Neuronal stem cell (in vitro differentiated cells): ENCODE measurements at regions not wholly inside any gene's neighbourhood (a gene's known extent, or its start where the extent isn't known, plus 50 kb on each side); places are given as distances from the start of the nearest gene placed in this dataset.

Experiments
- DNase-seq: peaks from one replicate; pipeline ENCODE4 v3.0.0-alpha.2; 2013; ENCODE audit warnings: low spot score
- H2AFZ ChIP-seq: one replicate; pipeline ENCODE4 v1.6.1; 2013; ENCODE audit warnings: mild to moderate bottlenecking, low read length, inconsistent platforms
- H2AK5ac ChIP-seq: 2 replicates; pipeline ENCODE4 v1.6.1; 2013; ENCODE audit warnings: low read depth, mild to moderate bottlenecking, inconsistent platforms, low read length, moderate library complexity, mixed read lengths
- H2BK120ac ChIP-seq: 2 replicates; pipeline ENCODE4 v1.6.1; 2013; ENCODE audit warnings: low read depth, mild to moderate bottlenecking, inconsistent platforms, low read length, moderate library complexity, mixed read lengths
- H2BK12ac ChIP-seq: one replicate; pipeline ENCODE4 v1.6.1; 2013; ENCODE audit warnings: low read length, inconsistent platforms
- H2BK15ac ChIP-seq: 2 replicates; pipeline ENCODE4 v1.6.1; 2013; ENCODE audit warnings: mild to moderate bottlenecking, low read length, inconsistent platforms, mixed read lengths
- H2BK5ac ChIP-seq: one replicate; pipeline ENCODE4 v1.6.1; 2013; ENCODE audit warnings: inconsistent platforms, mild to moderate bottlenecking, low read length, moderate library complexity
- H3K14ac ChIP-seq: one replicate; pipeline ENCODE4 v1.6.1; 2013; ENCODE audit warnings: low read length, inconsistent platforms
- H3K18ac ChIP-seq: 2 replicates; pipeline ENCODE4 v1.6.1; 2013; ENCODE audit warnings: low read length, inconsistent platforms
- H3K23ac ChIP-seq: 2 replicates; pipeline ENCODE4 v1.6.1; 2013; ENCODE audit warnings: low read depth, mild to moderate bottlenecking, mixed read lengths, low read length, inconsistent platforms; ENCODE audit not compliant: poor library complexity
- H3K27ac ChIP-seq: replicated peaks from 3 replicates; pipeline ENCODE4 v1.5.1; 2013; ENCODE audit warnings: low read length, inconsistent platforms
- H3K27me3 ChIP-seq, 3 experiments: 2 replicates each; pipeline ENCODE4 v1.6.1; 2013; ENCODE audit warnings: low read length in 3 of 3, mild to moderate bottlenecking in 2 of 3, inconsistent platforms in 1 of 3, low read depth in 1 of 3, mixed read lengths in 1 of 3, moderate library complexity in 1 of 3; ENCODE audit not compliant: control insufficient read depth in 3 of 3, insufficient read depth in 3 of 3
- H3K36me3 ChIP-seq, 2 donors: replicated peaks in 1 of 2; 2 replicates each; pipeline ENCODE4 v1.6.1; 2013; ENCODE audit warnings: low read length in 2 of 2; ENCODE audit not compliant: control insufficient read depth in 2 of 2, insufficient read depth in 2 of 2
- H3K4ac ChIP-seq: 2 replicates; pipeline ENCODE4 v1.6.1; 2013; ENCODE audit warnings: inconsistent platforms, mild to moderate bottlenecking, low read length, moderate library complexity
- H3K4me1 ChIP-seq, 2 donors: 1 replicate in 1 of 2; 2 replicates in 1 of 2; pipeline ENCODE4 v1.6.1; 2013; ENCODE audit warnings: low read length in 2 of 2, low read depth in 1 of 2; ENCODE audit not compliant: control insufficient read depth in 2 of 2, insufficient read depth in 1 of 2
- H3K4me2 ChIP-seq: one replicate; pipeline ENCODE4 v1.6.1; 2013; ENCODE audit warnings: mild to moderate bottlenecking, low read length, inconsistent platforms; ENCODE audit not compliant: insufficient read depth, poor library complexity, severe bottlenecking
- H3K4me3 ChIP-seq, 2 donors: 2 replicates each; pipeline ENCODE4 v1.5.1; 2013; ENCODE audit warnings: low read length in 2 of 2, mild to moderate bottlenecking in 2 of 2, inconsistent platforms in 1 of 2, moderate library complexity in 1 of 2
- H3K79me1 ChIP-seq: one replicate; pipeline ENCODE4 v1.6.1; 2013; ENCODE audit warnings: low read depth, mild to moderate bottlenecking, inconsistent platforms, low read length, moderate library complexity
- H3K9ac ChIP-seq: one replicate; pipeline ENCODE4 v1.6.1; 2013; ENCODE audit warnings: mild to moderate bottlenecking, low read depth, low read length, inconsistent platforms; ENCODE audit not compliant: poor library complexity
- H3K9me3 ChIP-seq, 2 donors: replicated peaks in 1 of 2; 2 replicates each; pipeline versions ENCODE3 to v1.6.1; 2013; ENCODE audit warnings: low read length in 2 of 2, mild to moderate bottlenecking in 2 of 2, inconsistent platforms in 1 of 2, low read depth in 1 of 2, mixed read lengths in 1 of 2, moderate library complexity in 1 of 2; ENCODE audit not compliant: control insufficient read depth in 2 of 2, insufficient read depth in 1 of 2
- H4K8ac ChIP-seq: one replicate; pipeline ENCODE4 v1.6.1; 2013; ENCODE audit warnings: low read depth, mild to moderate bottlenecking, inconsistent platforms, low read length, moderate library complexity
- H4K91ac ChIP-seq: one replicate; pipeline ENCODE4 v1.6.1; 2013; ENCODE audit warnings: low read length, low read depth, mild to moderate bottlenecking, inconsistent platforms; ENCODE audit not compliant: poor library complexity
- WGBS, 2 donors: extraction: QIAGEN DNeasy Blood & Tissue Kit; methylation state at CpG; one replicate each; pipeline ENCODE4 v1.1.7; 2013; ENCODE audit warnings: missing lambda C conversion rate in 2 of 2, mixed read lengths in 1 of 2; ENCODE audit not compliant: insufficient read length in 2 of 2, insufficient replicate concordance in 1 of 2; ENCODE audit errors: extremely low coverage in 2 of 2; 5-methylcytosine and 5-hydroxymethylcytosine counted together

GRCh38 chr6:111940801-111941200 is 67.5 kb upstream of the FYN start:
- H3K79me1 ChIP-seq = no peaks in the 10 kb centered on the region
- peaks cover 0 to 8% of the 10 kb centered on the region in 2 donors for H3K9me3 ChIP-seq
- H3K4me3 ChIP-seq = no peak overlapping the region
- H4K91ac ChIP-seq = no peak overlapping the region
- H4K8ac ChIP-seq = no peak overlapping the region
- no peak overlapping the region for H2BK5ac ChIP-seq
- no peak overlapping the region for H3K27ac ChIP-seq
- no peak overlapping the region for H3K4me2 ChIP-seq
- no peak for DNase-seq
- no peak overlapping the region for H3K23ac ChIP-seq
- peaks cover 0 to 2% of the 10 kb centered on the region in 2 donors for H3K4me1 ChIP-seq
- no peak overlapping the region for H2AK5ac ChIP-seq
- H3K36me3 ChIP-seq = no peaks in the 10 kb centered on the region
- no peak overlapping the region for H2AFZ ChIP-seq
- no peaks in the 10 kb centered on the region for H3K27me3 ChIP-seq
- H2BK15ac ChIP-seq = no peak overlapping the region
- no peak overlapping the region for H3K9ac ChIP-seq
- H3K4ac ChIP-seq = no peak overlapping the region
- H3K18ac ChIP-seq = no peak overlapping the region
- H2BK120ac ChIP-seq = no peak overlapping the region
- no peak overlapping the region for H3K14ac ChIP-seq
- H2BK12ac ChIP-seq = no peak overlapping the region

DNA sequence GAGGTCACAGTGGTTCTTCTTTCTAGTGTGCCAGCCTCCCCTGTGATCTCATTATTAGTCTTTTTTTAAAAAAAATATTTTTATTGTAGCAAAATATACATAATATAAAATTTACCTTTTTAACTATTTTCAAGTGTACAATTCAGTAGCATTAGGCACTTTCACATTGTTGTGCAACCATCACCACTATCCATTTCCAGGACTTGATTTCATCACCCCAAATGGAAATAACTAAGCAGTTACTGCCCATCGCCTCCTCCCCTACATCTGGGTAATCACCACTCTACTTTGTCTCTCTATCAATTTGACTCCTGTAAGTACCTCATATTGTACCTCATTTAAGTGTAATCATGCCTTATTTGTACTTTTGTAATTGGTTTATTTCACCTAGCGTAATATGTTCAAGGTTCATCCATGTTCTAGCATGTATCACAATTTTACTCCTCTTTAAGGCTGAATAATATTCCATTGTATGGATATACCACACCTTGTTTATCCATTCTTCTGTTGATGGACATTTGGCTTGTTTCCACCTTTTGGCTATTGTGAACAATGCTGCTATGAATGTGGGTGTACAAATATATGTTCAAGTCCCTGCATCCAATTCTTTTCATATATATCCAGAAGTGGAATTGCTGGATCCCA is 68.6 kb upstream of the FYN start:
- Histone ChIP-seq H2BK120ac (no peak overlapping the region), H3K9ac (no peak overlapping the region), H3K4me2 (no peak overlapping the region), H2BK12ac (no peak overlapping the region), H3K9me3 (peaks cover 0 to 8% of the 10 kb centered on the region in 2 donors), H2BK15ac (no peak overlapping the region), H2AFZ (no peak overlapping the region), H3K4me1 (peaks cover 0 to 2% of the 10 kb centered on the region in 2 donors), H4K91ac (no peak overlapping the region), H3K4ac (no peak overlapping the region), H3K27me3 (no peaks in the 10 kb centered on the region), H3K18ac (no peak overlapping the region), H3K23ac (no peak overlapping the region), H2AK5ac (no peak overlapping the region), H2BK5ac (no peak overlapping the region), H3K14ac (no peak overlapping the region), H3K36me3 (no peaks in the 10 kb centered on the region), H4K8ac (no peak overlapping the region), H3K27ac (no peak overlapping the region), H3K4me3 (no peak overlapping the region), H3K79me1 (no peaks in the 10 kb centered on the region)
- DNase-seq = no peak
- WGBS, 2 donors = no CpG with 5 or more reads among the region's 2 CpGs

DNA sequence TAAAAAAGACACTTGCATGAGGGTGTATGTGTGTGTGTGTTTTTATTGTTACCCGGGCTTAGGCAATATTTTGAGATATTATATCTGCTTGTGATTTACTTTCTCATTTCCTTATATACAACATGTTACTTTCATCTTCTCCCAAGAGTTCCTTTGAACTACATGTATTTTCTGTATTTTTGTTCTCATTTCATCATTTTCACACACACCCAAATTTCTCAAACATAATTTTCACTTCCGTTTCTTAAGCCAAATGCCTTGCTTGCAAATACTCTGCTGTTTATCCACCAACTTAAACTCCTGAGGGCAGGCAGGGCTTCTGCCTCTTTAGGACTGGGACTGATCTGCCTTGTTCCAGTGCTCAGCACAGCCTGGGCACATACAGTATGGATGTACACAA is 69.3 kb upstream of the FYN start:
- Histone ChIP-seq H3K79me1 (no peaks in the 10 kb centered on the region), H3K9ac (no peak overlapping the region)

GRCh38 chr6:111943266-111943665 is 70.0 kb upstream of the FYN start:
- no peak overlapping the region for H2BK5ac ChIP-seq
- H3K79me1 ChIP-seq = no peaks in the 10 kb centered on the region
- peaks cover 0 to 2% of the 10 kb centered on the region in 2 donors for H3K4me1 ChIP-seq
- no peaks in the 10 kb centered on the region for H3K27me3 ChIP-seq
- no peak overlapping the region for H2BK120ac ChIP-seq
- no CpG with 5 or more reads among the region's 3 CpGs for WGBS, 2 donors
- DNase-seq = no peak
- H3K18ac ChIP-seq = no peak overlapping the region
- no peaks in the 10 kb centered on the region for H3K36me3 ChIP-seq
- H4K91ac ChIP-seq = no peak overlapping the region
- no peak overlapping the region for H2BK15ac ChIP-seq
- H2AFZ ChIP-seq = no peak overlapping the region
- no peak overlapping the region for H3K27ac ChIP-seq
- H3K9me3 ChIP-seq = peaks cover 0 to 8% of the 10 kb centered on the region in 2 donors
- no peak overlapping the region for H2BK12ac ChIP-seq
- H2AK5ac ChIP-seq = no peak overlapping the region
- no peak overlapping the region for H3K4ac ChIP-seq
- H3K4me3 ChIP-seq = no peak overlapping the region
- H3K9ac ChIP-seq = no peak overlapping the region
- no peak overlapping the region for H3K4me2 ChIP-seq
- H3K23ac ChIP-seq = no peak overlapping the region
- no peak overlapping the region for H4K8ac ChIP-seq
- no peak overlapping the region for H3K14ac ChIP-seq

More for the DNA sequence above, 69.3 kb upstream of the FYN start:
- Histone ChIP-seq H3K9me3 (peaks cover 0 to 8% of the 10 kb centered on the region in 2 donors), H3K27ac (no peak overlapping the region), H3K4me2 (no peak overlapping the region), H2AK5ac (no peak overlapping the region), H3K4ac (no peak overlapping the region), H4K91ac (no peak overlapping the region), H2BK120ac (no peak overlapping the region), H3K14ac (no peak overlapping the region), H3K23ac (no peak overlapping the region), H2BK5ac (no peak overlapping the region), H3K36me3 (no peaks in the 10 kb centered on the region), H3K18ac (no peak overlapping the region), H4K8ac (no peak overlapping the region), H3K4me3 (no peak overlapping the region), H3K27me3 (no peaks in the 10 kb centered on the region), H2BK15ac (no peak overlapping the region), H3K4me1 (peaks cover 0 to 2% of the 10 kb centered on the region in 2 donors), H2BK12ac (no peak overlapping the region), H2AFZ (no peak overlapping the region)
- DNase-seq = no peak
- 100% methylated on average over 1 of the region's 2 CpGs for WGBS, 2 donors
